ENCODE measurements at regions not wholly inside any gene's neighbourhood (a gene's known extent, or its start where the extent isn't known, plus 50 kb on each side); places are given as distances from the start of the nearest gene placed in this dataset.

DNA sequence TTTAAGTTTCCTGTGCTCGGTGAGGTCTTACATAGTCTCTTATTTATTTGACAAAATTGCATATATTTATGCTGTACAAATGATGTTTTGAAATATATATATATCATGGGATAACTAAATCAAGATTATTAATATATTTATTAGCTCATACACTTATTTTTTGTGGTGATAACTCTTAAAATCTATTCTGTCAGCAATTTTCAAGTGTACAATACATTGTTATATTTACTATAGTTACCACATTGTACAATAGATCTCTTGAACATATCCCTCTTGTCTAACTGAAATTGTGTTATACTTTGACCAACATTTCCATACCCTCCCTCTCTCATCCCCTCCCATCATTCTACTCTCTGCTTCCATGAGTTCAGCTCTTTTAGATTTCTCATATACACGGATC is 516.6 kb upstream of the LCORL start:
- TF ChIP-seq, protein P1, sequence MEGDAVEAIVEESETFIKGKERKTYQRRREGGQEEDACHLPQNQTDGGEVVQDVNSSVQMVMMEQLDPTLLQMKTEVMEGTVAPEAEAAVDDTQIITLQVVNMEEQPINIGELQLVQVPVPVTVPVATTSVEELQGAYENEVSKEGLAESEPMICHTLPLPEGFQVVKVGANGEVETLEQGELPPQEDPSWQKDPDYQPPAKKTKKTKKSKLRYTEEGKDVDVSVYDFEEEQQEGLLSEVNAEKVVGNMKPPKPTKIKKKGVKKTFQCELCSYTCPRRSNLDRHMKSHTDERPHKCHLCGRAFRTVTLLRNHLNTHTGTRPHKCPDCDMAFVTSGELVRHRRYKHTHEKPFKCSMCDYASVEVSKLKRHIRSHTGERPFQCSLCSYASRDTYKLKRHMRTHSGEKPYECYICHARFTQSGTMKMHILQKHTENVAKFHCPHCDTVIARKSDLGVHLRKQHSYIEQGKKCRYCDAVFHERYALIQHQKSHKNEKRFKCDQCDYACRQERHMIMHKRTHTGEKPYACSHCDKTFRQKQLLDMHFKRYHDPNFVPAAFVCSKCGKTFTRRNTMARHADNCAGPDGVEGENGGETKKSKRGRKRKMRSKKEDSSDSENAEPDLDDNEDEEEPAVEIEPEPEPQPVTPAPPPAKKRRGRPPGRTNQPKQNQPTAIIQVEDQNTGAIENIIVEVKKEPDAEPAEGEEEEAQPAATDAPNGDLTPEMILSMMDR (IDR thresholded peaks at IDR 0.05): no peak
- TF ChIP-seq POLR2A (IDR thresholded peaks at IDR 0.05): no peak

Data from adrenal gland (tissue), 5 donors.